ENCODE measurements at regions not wholly inside any gene's neighbourhood (a gene's known extent, or its start where the extent isn't known, plus 50 kb on each side); places are given as distances from the start of the nearest gene placed in this dataset.

- CTCF ChIA-PET, result no interaction called here
- Mint-ChIP-seq H3K27me3 (no peaks in the 10 kb centered on the region), H3K4me3 (no peak overlapping the region), H3K4me1 (no peaks in the 10 kb centered on the region), H3K9me3 (no peaks in the 10 kb centered on the region), H3K27ac (no peak overlapping the region), H3K36me3 (no peaks in the 10 kb centered on the region)
- no peak for DNase-seq
Measured at GRCh38 chr1:56363007-56363770, 216.2 kb downstream of the PLPP3 start.

DNA sequence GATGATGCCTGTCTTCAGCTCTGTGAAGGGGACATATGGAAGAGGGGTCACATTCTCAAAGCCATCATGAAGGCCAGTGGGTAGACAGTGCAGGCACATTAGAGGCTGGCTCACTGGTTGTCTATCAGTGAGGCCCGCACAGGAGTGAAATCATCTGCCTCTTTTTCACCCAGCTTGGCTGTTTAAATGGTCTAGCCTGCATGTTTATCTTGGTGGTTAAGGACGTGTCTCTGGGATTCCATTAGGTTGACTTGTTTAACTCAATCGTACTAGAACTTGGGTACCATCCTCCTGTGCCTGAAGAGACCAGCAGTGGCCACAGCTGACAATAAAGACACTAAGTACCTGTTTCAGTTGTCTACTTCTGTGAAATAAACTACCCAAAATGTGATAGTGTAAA, 219.3 kb downstream of the PLPP3 start:
- CTCF ChIA-PET, result no interaction called here
- Mint-ChIP-seq H3K36me3 (no peaks in the 10 kb centered on the region), H3K4me3 (no peak overlapping the region), H3K27me3 (no peaks in the 10 kb centered on the region), H3K4me1 (no peaks in the 10 kb centered on the region), H3K27ac (no peak overlapping the region), H3K9me3 (no peaks in the 10 kb centered on the region)
- DNase-seq, result no peak

- Mint-ChIP-seq H3K4me3 (no peak overlapping the region), H3K27ac (no peak overlapping the region), H3K9me3 (no peaks in the 10 kb centered on the region), H3K4me1 (no peaks in the 10 kb centered on the region), H3K36me3 (no peaks in the 10 kb centered on the region), H3K27me3 (no peaks in the 10 kb centered on the region)
- CTCF ChIA-PET, result no interaction called here
- DNase-seq, result no peak
Measured at GRCh38 chr1:56359056-56359455, 220.3 kb downstream of the PLPP3 start.

DNA sequence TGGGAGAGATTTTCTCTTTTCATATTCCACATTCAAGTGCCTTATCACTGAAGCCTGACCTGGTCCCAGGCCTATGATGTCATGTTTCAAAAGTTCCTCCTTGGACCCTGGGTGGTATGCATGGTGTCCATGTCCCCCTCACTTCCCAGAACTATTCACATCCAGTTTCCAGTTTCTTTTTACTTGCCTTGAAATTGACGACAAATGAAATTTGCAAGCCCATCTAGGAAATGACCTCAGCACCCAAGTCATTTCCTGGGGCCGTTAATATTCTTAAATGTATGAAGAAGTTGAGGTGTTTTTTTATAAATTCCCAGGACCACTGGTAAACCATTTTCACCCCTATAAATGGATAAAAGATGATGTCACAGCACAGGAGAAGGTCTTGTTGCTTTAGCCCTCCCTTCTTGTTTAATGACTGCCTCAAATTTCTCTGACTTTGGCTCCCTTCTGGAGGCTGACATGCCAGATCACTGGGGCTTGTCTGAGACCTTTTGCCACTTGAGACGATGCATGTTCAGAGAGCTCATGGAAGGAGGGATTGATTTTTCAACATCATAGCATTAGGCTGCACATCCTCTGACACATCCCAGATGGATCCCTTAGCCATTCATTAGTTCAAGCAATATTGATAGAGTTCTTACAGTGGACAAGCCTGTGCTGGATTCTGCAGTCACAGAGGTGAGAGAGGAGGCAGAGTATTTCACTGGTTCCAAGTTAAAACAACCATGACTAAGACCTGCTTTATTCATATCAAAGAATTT, 221.3 kb downstream of the PLPP3 start:
- H3K27me3 Mint-ChIP-seq, result no peaks in the 10 kb centered on the region
- CTCF ChIA-PET, result interaction anchor here (0.7 kb wide), 1 partner anchor 878 kb away, joined by 3 read pairs; no protein-coding TSS in a partner anchor
- H3K4me3 Mint-ChIP-seq, result no peak overlapping the region
- H3K9me3 Mint-ChIP-seq, result no peaks in the 10 kb centered on the region
- H3K27ac Mint-ChIP-seq, result no peak overlapping the region
- no peak for DNase-seq
- no peaks in the 10 kb centered on the region for H3K36me3 Mint-ChIP-seq
- no peaks in the 10 kb centered on the region for H3K4me1 Mint-ChIP-seq

DNA sequence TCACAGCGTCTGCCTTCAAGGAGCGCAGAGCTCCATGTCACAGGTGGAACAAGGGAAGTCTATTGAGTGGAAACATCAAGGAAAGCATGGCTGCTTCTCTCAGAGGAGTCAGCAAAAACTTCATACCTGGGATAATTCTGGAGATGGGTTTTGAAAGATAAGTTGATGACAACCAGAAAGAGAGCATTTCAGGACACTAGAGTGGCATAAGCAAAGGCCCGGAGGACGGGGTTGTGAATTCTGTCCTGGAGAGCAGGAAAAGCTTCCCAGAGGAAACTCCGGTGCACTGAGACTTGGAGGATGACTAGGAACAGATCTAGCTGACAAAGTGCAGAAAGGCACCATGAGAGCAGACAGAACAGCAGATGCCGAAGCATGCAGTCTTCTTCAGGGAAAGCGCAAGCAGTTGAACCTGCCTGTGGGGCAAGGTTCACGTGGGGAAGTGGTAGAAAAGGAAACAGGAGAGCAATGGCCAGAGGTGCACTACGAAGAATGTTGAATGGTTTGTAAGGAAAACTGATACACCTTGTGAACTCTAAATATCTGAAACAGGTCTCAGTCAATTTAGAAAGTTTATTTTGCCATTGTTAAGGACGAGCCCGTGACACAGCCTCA, 222.9 kb downstream of the PLPP3 start:
- no peak for DNase-seq
- CTCF ChIA-PET, result no interaction called here

DNA sequence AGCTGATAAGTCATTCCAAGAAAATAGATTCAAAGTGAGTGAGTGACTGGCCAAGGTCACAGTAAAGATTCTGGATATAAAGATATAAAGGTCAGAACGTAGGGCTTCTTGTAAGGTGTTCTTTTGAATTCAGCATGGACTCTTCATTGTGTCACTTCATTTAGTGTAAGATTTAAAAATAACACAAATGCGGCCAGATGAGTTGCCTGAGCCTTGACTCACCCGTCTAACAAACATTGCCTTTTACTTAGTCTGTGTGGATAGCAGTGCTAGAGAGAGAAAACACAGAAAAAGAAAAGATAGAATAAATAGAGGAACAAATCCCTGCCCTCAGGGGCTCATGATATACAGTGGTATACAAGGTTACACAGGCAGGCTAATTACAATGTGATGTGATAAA, 223.4 kb downstream of the PLPP3 start:
- Mint-ChIP-seq H3K27ac (no peak overlapping the region), H3K9me3 (no peaks in the 10 kb centered on the region), H3K27me3 (no peaks in the 10 kb centered on the region), H3K4me3 (no peak overlapping the region), H3K36me3 (no peaks in the 10 kb centered on the region), H3K4me1 (no peaks in the 10 kb centered on the region)
- CTCF ChIA-PET, result no interaction called here
- no peak for DNase-seq

More for the DNA sequence above, 222.9 kb downstream of the PLPP3 start:
- H3K27ac Mint-ChIP-seq, result no peak overlapping the region
- no peaks in the 10 kb centered on the region for H3K4me1 Mint-ChIP-seq
- H3K27me3 Mint-ChIP-seq, result no peaks in the 10 kb centered on the region
- H3K9me3 Mint-ChIP-seq, result no peaks in the 10 kb centered on the region
- no peak overlapping the region for H3K4me3 Mint-ChIP-seq
- no peaks in the 10 kb centered on the region for H3K36me3 Mint-ChIP-seq

- Mint-ChIP-seq H3K4me1 (no peaks in the 10 kb centered on the region), H3K27ac (no peak overlapping the region), H3K36me3 (no peaks in the 10 kb centered on the region), H3K4me3 (no peak overlapping the region), H3K27me3 (no peaks in the 10 kb centered on the region), H3K9me3 (no peaks in the 10 kb centered on the region)
- CTCF ChIA-PET, result no interaction called here
- DNase-seq, result no peak
Measured at GRCh38 chr1:56355422-56355821, 223.9 kb downstream of the PLPP3 start.

- no peak for DNase-seq
- Mint-ChIP-seq H3K27me3 (no peaks in the 10 kb centered on the region), H3K27ac (no peak overlapping the region), H3K4me1 (no peaks in the 10 kb centered on the region), H3K36me3 (no peaks in the 10 kb centered on the region), H3K4me3 (no peak overlapping the region), H3K9me3 (peaks cover 6% of the 10 kb centered on the region)
- CTCF ChIA-PET, result no interaction called here
Measured at GRCh38 chr1:56345831-56346230, 233.5 kb downstream of the PLPP3 start.

- Mint-ChIP-seq H3K4me3 (no peak overlapping the region), H3K36me3 (no peaks in the 10 kb centered on the region), H3K27ac (no peak overlapping the region), H3K9me3 (peaks cover 7% of the 10 kb centered on the region), H3K27me3 (no peaks in the 10 kb centered on the region), H3K4me1 (no peaks in the 10 kb centered on the region)
- DNase-seq, result no peak
- CTCF ChIA-PET, result no interaction called here
Measured at GRCh38 chr1:56340977-56341376, 238.4 kb downstream of the PLPP3 start.

DNA sequence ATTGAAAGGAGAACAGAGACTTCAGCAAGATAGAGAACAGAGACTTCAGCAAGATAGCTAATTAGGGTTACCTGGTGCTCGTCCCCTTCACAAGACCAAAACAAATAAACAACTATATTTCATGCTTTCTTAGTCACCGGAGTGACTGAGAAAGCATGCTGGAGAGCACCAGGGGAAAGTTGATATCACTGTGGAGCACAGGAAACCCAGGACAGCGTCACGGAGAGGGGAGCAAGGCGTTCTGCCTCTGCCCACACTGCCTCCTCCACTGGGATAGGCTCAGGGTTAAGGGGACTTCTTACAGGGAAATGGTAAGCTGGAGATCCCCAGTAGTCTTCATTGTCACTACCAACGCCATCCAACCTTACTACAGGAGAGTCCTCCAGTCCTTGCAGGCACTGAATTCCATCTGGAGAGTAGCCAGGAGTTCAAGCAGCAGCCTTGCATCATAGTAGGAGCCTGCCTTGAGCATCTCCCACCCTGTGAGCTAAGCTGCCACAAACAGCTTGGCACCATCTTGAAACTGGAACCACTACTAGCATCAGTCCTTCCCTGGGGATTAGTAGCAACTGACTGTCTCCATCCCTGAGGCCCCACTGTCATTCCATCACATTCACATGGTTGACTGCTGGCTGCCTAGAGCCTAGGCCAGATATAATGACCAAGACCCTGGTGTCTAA, 239.4 kb downstream of the PLPP3 start:
- no peak for DNase-seq
- H3K36me3 Mint-ChIP-seq, result no peaks in the 10 kb centered on the region
- H3K4me3 Mint-ChIP-seq, result no peak overlapping the region
- CTCF ChIA-PET, result no interaction called here
- no peak overlapping the region for H3K27ac Mint-ChIP-seq
- no peaks in the 10 kb centered on the region for H3K27me3 Mint-ChIP-seq
- H3K4me1 Mint-ChIP-seq, result no peaks in the 10 kb centered on the region
- H3K9me3 Mint-ChIP-seq, result peaks cover 7% of the 10 kb centered on the region

DNA sequence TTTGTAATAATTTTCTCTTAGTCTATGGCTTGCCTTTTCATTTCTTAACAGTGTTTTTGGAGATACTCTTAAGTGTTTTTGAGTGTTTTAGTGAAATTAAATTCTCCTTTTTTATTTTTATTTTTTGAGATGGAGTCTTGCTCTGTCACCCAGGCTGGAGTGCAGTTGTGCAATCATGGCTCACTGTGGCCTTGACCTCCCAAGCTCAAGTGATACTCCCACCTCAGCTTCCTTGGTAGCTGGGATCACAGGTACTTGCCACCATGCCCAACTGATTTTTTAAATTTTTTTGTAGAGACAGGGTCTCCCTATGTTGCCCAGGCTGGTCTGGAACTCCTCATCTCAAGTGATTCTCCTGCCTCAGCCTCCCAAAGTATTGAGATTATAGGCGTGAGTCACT, 240.3 kb downstream of the PLPP3 start:
- H3K9me3 Mint-ChIP-seq, result peaks cover 7% of the 10 kb centered on the region
- no peaks in the 10 kb centered on the region for H3K27me3 Mint-ChIP-seq
- H3K4me1 Mint-ChIP-seq, result no peaks in the 10 kb centered on the region
- CTCF ChIA-PET, result no interaction called here
- H3K27ac Mint-ChIP-seq, result no peak overlapping the region
- no peak for DNase-seq
- no peaks in the 10 kb centered on the region for H3K36me3 Mint-ChIP-seq
- H3K4me3 Mint-ChIP-seq, result no peak overlapping the region

DNA sequence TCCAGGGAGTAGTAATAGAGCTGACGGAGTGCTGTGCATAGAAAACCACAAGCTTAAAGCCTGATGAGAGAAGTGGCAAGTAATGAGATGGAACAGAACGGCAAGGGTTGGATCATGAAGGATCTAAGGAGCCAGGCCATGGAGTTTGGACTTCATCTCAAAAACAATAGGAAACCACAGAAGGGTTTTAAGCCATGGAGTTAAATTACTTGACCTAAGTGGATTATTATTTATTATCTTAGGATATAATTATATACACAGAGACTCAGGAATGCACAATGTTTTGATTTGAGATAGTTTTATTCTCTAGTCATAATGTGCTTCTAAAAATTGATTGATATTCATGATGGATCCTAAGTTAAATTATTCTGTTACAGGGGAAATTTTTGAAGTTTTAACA, 242.4 kb downstream of the PLPP3 start:
- CTCF ChIA-PET, result no interaction called here
- H3K27ac Mint-ChIP-seq, result no peak overlapping the region
- H3K4me1 Mint-ChIP-seq, result no peaks in the 10 kb centered on the region
- DNase-seq, result no peak
- H3K27me3 Mint-ChIP-seq, result no peaks in the 10 kb centered on the region
- H3K4me3 Mint-ChIP-seq, result no peak overlapping the region
- H3K36me3 Mint-ChIP-seq, result no peaks in the 10 kb centered on the region
- H3K9me3 Mint-ChIP-seq, result peaks cover 7% of the 10 kb centered on the region

GRCh38 chr1:56335394-56335793, 244.0 kb downstream of the PLPP3 start:
- Mint-ChIP-seq H3K27me3 (no peaks in the 10 kb centered on the region), H3K36me3 (no peaks in the 10 kb centered on the region), H3K9me3 (no peaks in the 10 kb centered on the region), H3K4me3 (no peak overlapping the region), H3K4me1 (no peaks in the 10 kb centered on the region), H3K27ac (no peak overlapping the region)
- DNase-seq, result no peak
- CTCF ChIA-PET, result no interaction called here

DNA sequence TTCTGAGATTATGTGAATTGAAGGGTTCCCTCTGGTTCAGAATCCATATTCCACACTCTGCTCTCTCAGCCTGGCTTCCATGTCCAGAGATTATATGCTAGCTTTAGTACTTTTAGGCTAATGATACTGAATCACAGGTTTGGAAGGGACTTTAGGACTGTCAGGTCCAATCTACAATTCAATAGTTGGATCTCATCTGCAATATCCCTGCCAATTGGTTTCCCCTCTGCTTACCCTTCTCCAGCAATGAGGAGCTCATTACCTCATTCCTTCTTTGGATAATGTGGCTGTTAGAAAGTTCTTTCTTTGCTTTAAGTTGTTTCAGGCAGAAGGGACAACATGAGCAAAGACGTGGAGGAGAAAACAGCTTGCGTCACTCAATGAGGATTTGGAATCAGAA, 245.3 kb downstream of the PLPP3 start:
- H3K9me3 Mint-ChIP-seq, result no peaks in the 10 kb centered on the region
- no peaks in the 10 kb centered on the region for H3K27me3 Mint-ChIP-seq
- no peak for DNase-seq
- H3K4me1 Mint-ChIP-seq, result no peaks in the 10 kb centered on the region
- H3K4me3 Mint-ChIP-seq, result no peak overlapping the region
- H3K36me3 Mint-ChIP-seq, result no peaks in the 10 kb centered on the region
- CTCF ChIA-PET, result no interaction called here
- no peak overlapping the region for H3K27ac Mint-ChIP-seq
